22Rv1 (cell line): ENCODE measurements at regions not wholly inside any gene's neighbourhood (a gene's known extent, or its start where the extent isn't known, plus 50 kb on each side); places are given as distances from the start of the nearest gene placed in this dataset.

Source experiments
- CTCF ChIP-seq: fragments of 450-650 bp; IDR thresholded peaks from 2 replicates; pipeline ENCODE4 v1.5.1; 2017; ENCODE audit warnings: mild to moderate bottlenecking
- ZFX ChIP-seq: fragments of 450-650 bp; IDR thresholded peaks from 2 replicates; pipeline ENCODE4 v1.6.1; 2017; ENCODE audit warnings: antibody characterized with exemption, borderline replicate concordance

GRCh38 chr10:131693766-131694165 is 207.0 kb upstream of the PPP2R2D start:
- TF ChIP-seq CTCF = no peak
- TF ChIP-seq ZFX = no peak
